Spleen (tissue), 11 donors: ENCODE measurements at regions not wholly inside any gene's neighbourhood (a gene's known extent, or its start where the extent isn't known, plus 50 kb on each side); places are given as distances from the start of the nearest gene placed in this dataset.

ENCODE experiments used
- DNase-seq: peaks from one replicate; pipeline ENCODE4 v3.0.0-alpha.2; 2020
- H3K27ac ChIP-seq, 8 donors: fragments of 200-600 bp; sonication (generic) in 7 of 8; 1 replicate in 4 of 8; 2 replicates in 4 of 8; pipeline versions ENCODE4 v1.5.0 to v1.8.0; 2016 to 2021; ENCODE audit warnings: inconsistent platforms in 4 of 8, mild to moderate bottlenecking in 4 of 8, moderate library complexity in 1 of 8
- H3K27me3 ChIP-seq, 7 donors: fragments of 200-600 bp; sonication (generic) in 6 of 7; replicated peaks in 1 of 7; 1 replicate in 4 of 7; 2 replicates in 3 of 7; pipeline versions ENCODE4 v1.5.0 to v1.8.0; 2016 to 2021; ENCODE audit warnings: inconsistent platforms in 3 of 7, mild to moderate bottlenecking in 1 of 7
- H3K36me3 ChIP-seq, 6 donors: fragments of 200-600 bp; sonication (generic) in 5 of 6; 1 replicate in 4 of 6; 2 replicates in 2 of 6; pipeline versions ENCODE4 v1.5.0 to v1.8.0; 2016 to 2021; ENCODE audit warnings: inconsistent platforms in 2 of 6
- H3K4me1 ChIP-seq, 6 donors: fragments of 200-600 bp; sonication (generic) in 5 of 6; 1 replicate in 3 of 6; 2 replicates in 3 of 6; pipeline versions ENCODE4 v1.5.0 to v1.8.0; 2016 to 2021; ENCODE audit warnings: inconsistent platforms in 3 of 6
- H3K4me3 ChIP-seq, 8 donors: fragments of 200-600 bp; sonication (generic) in 7 of 8; 1 replicate in 4 of 8; 2 replicates in 4 of 8; pipeline versions ENCODE4 v1.5.0 to v1.8.0; 2016 to 2021; ENCODE audit warnings: inconsistent platforms in 4 of 8, mild to moderate bottlenecking in 4 of 8, moderate library complexity in 2 of 8
- H3K9me3 ChIP-seq, 8 donors: fragments of 200-600 bp; sonication (generic) in 7 of 8; 1 replicate in 4 of 8; 2 replicates in 4 of 8; pipeline versions ENCODE4 v1.5.0 to v1.8.0; 2016 to 2021; ENCODE audit warnings: inconsistent platforms in 4 of 8
- CTCF ChIP-seq, 11 experiments: fragments of 200-600 bp in 7 of 11; fragments of 450-650 bp in 4 of 11; sonication (generic) in 4 of 11; IDR thresholded peaks in 8 of 11; conservative IDR thresholded peaks in 3 of 11; 1 replicate in 7 of 11; 2 replicates in 4 of 11; pipeline versions ENCODE4 v1.4.0 to v1.8.0; 2016 to 2021; ENCODE audit warnings: antibody characterized with exemption in 11 of 11, inconsistent platforms in 4 of 11, mild to moderate bottlenecking in 1 of 11
- POLR2A ChIP-seq, 3 donors: fragments of 450-650 bp; IDR thresholded peaks; one replicate each; pipeline ENCODE4 v1.5.1; 2017; ENCODE audit warnings: antibody characterized with exemption in 3 of 3, mild to moderate bottlenecking in 1 of 3
- POLR2AphosphoS5 ChIP-seq, 3 donors: sonication (generic); formaldehyde crosslinking; IDR thresholded peaks; one replicate each; pipeline ENCODE4 v1.5.1; 2017; ENCODE audit warnings: antibody characterized with exemption in 3 of 3
- WGBS, 5 donors: extraction: QIAGEN DNeasy Blood & Tissue Kit in 3 of 5; methylation state at CpG; one replicate each; pipeline versions ENCODE4 v1.1.5 to v1.1.7; 2013 to 2018; 5-methylcytosine and 5-hydroxymethylcytosine counted together
- intact Hi-C: fragments of 100-400 bp; cut with DNase I; formaldehyde crosslinking; loops from one replicate; pipeline ENCODE4 v1.15.0; 2023; ENCODE audit warnings: low total_unique reads
- donor health status: healthy with polysubstance abuse.
- donor health status: DM: no; HTN: no; CAD: no; lungs with moderate emphysema.
- donor health status: DM: no; HTN: no; CAD: no.
- donor health status: Bipolar disorder and iron deficiency.
- donor health status: healthy.
- donor health status: DM: no; HTN: no; CAD: no.
- donor health status: DM: yes; HTN: yes; CAD: no.

GRCh38 chr9:109868207-109868606 is 88.2 kb downstream of the PALM2AKAP2 start:
- intact Hi-C loops, result no loop called here
- Histone ChIP-seq H3K4me3 (no peak overlapping the region), H3K27ac (no peak overlapping the region), H3K27me3 (peaks cover 0 to 18% (median 0%) of the 10 kb centered on the region in 7 donors), H3K4me1 (no peaks in the 10 kb centered on the region), H3K9me3 (no peaks in the 10 kb centered on the region), H3K36me3 (no peaks in the 10 kb centered on the region)
- DNase-seq, result no peak
- no peak for TF ChIP-seq POLR2AphosphoS5 (IDR thresholded peaks at IDR 0.05)
- TF ChIP-seq POLR2A (IDR thresholded peaks at IDR 0.05), result no peak
- no peak for TF ChIP-seq CTCF (IDR thresholded peaks at IDR 0.05 in 8 of 11, conservative IDR thresholded peaks at IDR 0.05 in 3 of 11)
- WGBS, 5 donors, result 60 to 76% (median 69%) methylated on average over 4 of the region's 4 CpGs

GRCh38 chr9:109868722-109869121 is 88.7 kb downstream of the PALM2AKAP2 start:
- no peaks in the 10 kb centered on the region for H3K9me3 ChIP-seq
- H3K4me3 ChIP-seq, result no peak overlapping the region
- no peaks in the 10 kb centered on the region for H3K4me1 ChIP-seq
- no peak for DNase-seq
- TF ChIP-seq POLR2A (IDR thresholded peaks at IDR 0.05) (no peak), POLR2AphosphoS5 (IDR thresholded peaks at IDR 0.05) (no peak), CTCF (IDR thresholded peaks at IDR 0.05 in 8 of 11, conservative IDR thresholded peaks at IDR 0.05 in 3 of 11) (no peak)
- intact Hi-C loops, result no loop called here
- WGBS, 5 donors, result 58 to 66% (median 62%) methylated on average over 3 of the region's 3 CpGs
- no peak overlapping the region for H3K27ac ChIP-seq
- H3K36me3 ChIP-seq, result no peaks in the 10 kb centered on the region
- H3K27me3 ChIP-seq, result peaks cover 0 to 18% (median 0%) of the 10 kb centered on the region in 7 donors

GRCh38 chr9:109870365-109870764 is 90.4 kb downstream of the PALM2AKAP2 start:
- whole genome bisulfite sequencing, 5 donors, result 67 to 71% (median 68%) methylated on average over 6 of the region's 6 CpGs
- TF ChIP-seq CTCF (IDR thresholded peaks at IDR 0.05 in 8 of 11, conservative IDR thresholded peaks at IDR 0.05 in 3 of 11) (no peak), POLR2A (IDR thresholded peaks at IDR 0.05) (no peak), POLR2AphosphoS5 (IDR thresholded peaks at IDR 0.05) (no peak)
- intact Hi-C loops, result no loop called here
- no peaks in the 10 kb centered on the region for H3K4me1 ChIP-seq
- H3K4me3 ChIP-seq, result no peak overlapping the region
- H3K27ac ChIP-seq, result no peak overlapping the region
- DNase-seq, result no peak
- H3K9me3 ChIP-seq, result no peaks in the 10 kb centered on the region
- H3K27me3 ChIP-seq, result peaks cover 0 to 18% (median 0%) of the 10 kb centered on the region in 7 donors
- H3K36me3 ChIP-seq, result no peaks in the 10 kb centered on the region

- 70 to 88% (median 84%) methylated on average over 4 of the region's 4 CpGs for WGBS, 5 donors
- Histone ChIP-seq H3K4me3 (no peak overlapping the region), H3K27ac (no peak overlapping the region), H3K4me1 (no peaks in the 10 kb centered on the region), H3K36me3 (no peaks in the 10 kb centered on the region), H3K9me3 (no peaks in the 10 kb centered on the region), H3K27me3 (peaks cover 0 to 13% (median 0%) of the 10 kb centered on the region in 7 donors)
- DNase-seq, result no peak
- intact Hi-C loops, result no loop called here
- no peak for TF ChIP-seq POLR2AphosphoS5 (IDR thresholded peaks at IDR 0.05)
- no peak for TF ChIP-seq POLR2A (IDR thresholded peaks at IDR 0.05)
- TF ChIP-seq CTCF (IDR thresholded peaks at IDR 0.05 in 8 of 11, conservative IDR thresholded peaks at IDR 0.05 in 3 of 11), result no peak
Measured at GRCh38 chr9:109872901-109873300, 92.9 kb downstream of the PALM2AKAP2 start.
